ENCODE measurements at regions not wholly inside any gene's neighbourhood (a gene's known extent, or its start where the extent isn't known, plus 50 kb on each side); places are given as distances from the start of the nearest gene placed in this dataset.

GRCh38 chr2:208648368-208648767 is 241.8 kb downstream of the PTH2R start:
- Histone ChIP-seq H3K9me3 (no peaks in the 10 kb centered on the region), H3K36me3 (ENCODE audit: control insufficient read depth, insufficient read depth, low read length) (no peaks in the 10 kb centered on the region), H3K4me3 (ENCODE audit: low read depth, low read length) (no peak overlapping the region), H3K4me1 (peaks cover 15% of the 10 kb centered on the region), H3K27me3 (replicated peaks; ENCODE audit: control insufficient read depth, insufficient read depth, low read length) (no peaks in the 10 kb centered on the region)
- BruUV-seq (replicated peaks), result no TSS peak
- ChIA-PET POLR2A (no interaction called here), CTCF (no interaction called here)
- Mint-ChIP-seq H3K9me3 (ENCODE audit: unreplicated experiment) (no peaks in the 10 kb centered on the region), H3K4me1 (ENCODE audit: low read depth, unreplicated experiment) (no peaks in the 10 kb centered on the region), H3K36me3 (ENCODE audit: insufficient read depth, unreplicated experiment) (no peaks in the 10 kb centered on the region), H3K27me3 (ENCODE audit: insufficient read depth, unreplicated experiment) (no peaks in the 10 kb centered on the region), H3K27ac (ENCODE audit: unreplicated experiment) (no peak overlapping the region), H3K4me3 (ENCODE audit: unreplicated experiment) (no peak overlapping the region)
- no peak for DNase-seq
- TF ChIP-seq, protein P1, sequence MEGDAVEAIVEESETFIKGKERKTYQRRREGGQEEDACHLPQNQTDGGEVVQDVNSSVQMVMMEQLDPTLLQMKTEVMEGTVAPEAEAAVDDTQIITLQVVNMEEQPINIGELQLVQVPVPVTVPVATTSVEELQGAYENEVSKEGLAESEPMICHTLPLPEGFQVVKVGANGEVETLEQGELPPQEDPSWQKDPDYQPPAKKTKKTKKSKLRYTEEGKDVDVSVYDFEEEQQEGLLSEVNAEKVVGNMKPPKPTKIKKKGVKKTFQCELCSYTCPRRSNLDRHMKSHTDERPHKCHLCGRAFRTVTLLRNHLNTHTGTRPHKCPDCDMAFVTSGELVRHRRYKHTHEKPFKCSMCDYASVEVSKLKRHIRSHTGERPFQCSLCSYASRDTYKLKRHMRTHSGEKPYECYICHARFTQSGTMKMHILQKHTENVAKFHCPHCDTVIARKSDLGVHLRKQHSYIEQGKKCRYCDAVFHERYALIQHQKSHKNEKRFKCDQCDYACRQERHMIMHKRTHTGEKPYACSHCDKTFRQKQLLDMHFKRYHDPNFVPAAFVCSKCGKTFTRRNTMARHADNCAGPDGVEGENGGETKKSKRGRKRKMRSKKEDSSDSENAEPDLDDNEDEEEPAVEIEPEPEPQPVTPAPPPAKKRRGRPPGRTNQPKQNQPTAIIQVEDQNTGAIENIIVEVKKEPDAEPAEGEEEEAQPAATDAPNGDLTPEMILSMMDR (IDR thresholded peaks at IDR 0.05; ENCODE audit: insufficient read depth in 1 of 2, low read depth in 1 of 2, low read length in 1 of 2, severe bottlenecking in 1 of 2, unreplicated experiment in 1 of 2), result no peak
- intact Hi-C loops (cut with micrococcal nuclease; ENCODE audit: unreplicated experiment), result no loop called here

- H3K4me1 Mint-ChIP-seq (ENCODE audit: low read depth, unreplicated experiment), result no peaks in the 10 kb centered on the region
- no TSS peak for BruUV-seq (replicated peaks)
- POLR2A ChIA-PET, result no interaction called here
- no peak for DNase-seq
- no peaks in the 10 kb centered on the region for H3K9me3 ChIP-seq
- H3K36me3 Mint-ChIP-seq (ENCODE audit: insufficient read depth, unreplicated experiment), result no peaks in the 10 kb centered on the region
- intact Hi-C loops (cut with micrococcal nuclease; ENCODE audit: unreplicated experiment), result no loop called here
- H3K4me1 ChIP-seq, result no peaks in the 10 kb centered on the region
- TF ChIP-seq, protein P1 (IDR thresholded peaks at IDR 0.05; ENCODE audit: insufficient read depth in 1 of 2, low read depth in 1 of 2, low read length in 1 of 2, severe bottlenecking in 1 of 2, unreplicated experiment in 1 of 2), result no peak
- no peak overlapping the region for H3K4me3 ChIP-seq (ENCODE audit: low read depth, low read length)
- H3K36me3 ChIP-seq (ENCODE audit: control insufficient read depth, insufficient read depth, low read length), result no peaks in the 10 kb centered on the region
- CTCF ChIA-PET, result no interaction called here
- H3K9me3 Mint-ChIP-seq (ENCODE audit: unreplicated experiment), result no peaks in the 10 kb centered on the region
- no peak overlapping the region for H3K4me3 Mint-ChIP-seq (ENCODE audit: unreplicated experiment)
- no peaks in the 10 kb centered on the region for H3K27me3 Mint-ChIP-seq (ENCODE audit: insufficient read depth, unreplicated experiment)
- H3K27me3 ChIP-seq (replicated peaks; ENCODE audit: control insufficient read depth, insufficient read depth, low read length), result no peaks in the 10 kb centered on the region
- no peak overlapping the region for H3K27ac Mint-ChIP-seq (ENCODE audit: unreplicated experiment)
These were observed 246.8 kb downstream of the PTH2R start for GRCh38 chr2:208653383-208653782.

DNA sequence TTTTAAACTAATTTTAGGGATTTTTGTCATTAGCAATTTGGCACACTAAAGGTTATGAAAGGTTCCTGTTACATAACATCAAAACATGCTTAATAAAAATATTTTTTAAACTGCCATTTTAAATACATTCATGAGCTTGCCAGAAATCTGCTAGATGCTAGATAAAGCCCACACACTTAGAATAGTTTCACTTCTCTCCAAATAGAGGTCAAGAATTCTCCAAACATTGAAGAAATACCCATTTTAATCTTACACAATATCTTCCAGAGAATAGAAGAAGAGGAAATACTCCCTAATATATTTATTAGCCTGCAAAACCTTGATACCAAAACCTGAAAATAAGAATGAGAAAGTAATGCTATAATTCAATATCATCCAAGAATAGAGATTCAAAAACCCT is 247.5 kb downstream of the PTH2R start:
- Mint-ChIP-seq H3K9me3 (ENCODE audit: unreplicated experiment) (no peaks in the 10 kb centered on the region), H3K36me3 (ENCODE audit: insufficient read depth, unreplicated experiment) (no peaks in the 10 kb centered on the region), H3K27ac (ENCODE audit: unreplicated experiment) (no peak overlapping the region), H3K27me3 (ENCODE audit: insufficient read depth, unreplicated experiment) (no peaks in the 10 kb centered on the region), H3K4me3 (ENCODE audit: unreplicated experiment) (no peak overlapping the region), H3K4me1 (ENCODE audit: low read depth, unreplicated experiment) (no peaks in the 10 kb centered on the region)
- TF ChIP-seq, protein P1 (IDR thresholded peaks at IDR 0.05; ENCODE audit: insufficient read depth in 1 of 2, low read depth in 1 of 2, low read length in 1 of 2, severe bottlenecking in 1 of 2, unreplicated experiment in 1 of 2), result no peak
- DNase-seq, result no peak
- CTCF ChIA-PET, result no interaction called here
- no peaks in the 10 kb centered on the region for H3K27me3 ChIP-seq (replicated peaks; ENCODE audit: control insufficient read depth, insufficient read depth, low read length)
- POLR2A ChIA-PET, result no interaction called here
- H3K9me3 ChIP-seq, result no peaks in the 10 kb centered on the region
- no peak overlapping the region for H3K4me3 ChIP-seq (ENCODE audit: low read depth, low read length)
- intact Hi-C loops (cut with micrococcal nuclease; ENCODE audit: unreplicated experiment), result no loop called here
- H3K36me3 ChIP-seq (ENCODE audit: control insufficient read depth, insufficient read depth, low read length), result no peaks in the 10 kb centered on the region
- H3K4me1 ChIP-seq, result no peaks in the 10 kb centered on the region
- no TSS peak for BruUV-seq (replicated peaks)
